Activated gamma-delta T cell treated with anti-CD3 and anti-CD28 coated beads, Interleukin-2, amount 50 U/mL, for 16 hours (primary cell): ENCODE measurements at regions not wholly inside any gene's neighbourhood (a gene's known extent, or its start where the extent isn't known, plus 50 kb on each side); places are given as distances from the start of the nearest gene placed in this dataset.
"Not testable (repeated sequence)": the region's sequence is repeated elsewhere in the genome, so short reads cannot be mapped to it uniquely, and the experiment has no call there.

Experiments used
- DNase-seq: peaks from one replicate; pipeline ENCODE4 v3.0.0-alpha.2; 2020; ENCODE audit warnings: low read depth

GRCh38 chr22:48306785-48307510, 1520.7 kb downstream of the BRD1 start:
- DNase-seq: no peak

- DNase-seq: no peak
These were observed 1521.4 kb downstream of the BRD1 start for GRCh38 chr22:48306284-48306683.

GRCh38 chr22:48305726-48306235, 1521.9 kb downstream of the BRD1 start:
- DNase-seq: no peak

DNA sequence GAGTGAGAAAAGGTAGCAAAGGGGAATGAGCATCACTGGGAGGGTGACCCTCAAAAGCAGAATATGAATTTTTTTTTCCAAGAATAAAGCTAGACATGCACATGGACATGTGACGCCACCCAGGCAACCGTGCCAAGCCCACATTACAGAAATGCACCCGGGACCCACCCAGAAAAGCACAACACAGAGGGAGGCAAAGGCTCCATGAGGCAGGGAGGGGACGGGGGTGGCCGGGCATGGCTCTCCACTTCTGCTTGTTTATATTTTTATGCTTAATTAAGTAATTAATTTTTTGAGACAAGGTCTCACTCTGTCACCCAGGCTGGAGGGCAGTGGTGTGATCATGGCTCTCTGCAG, 1524.3 kb downstream of the BRD1 start:
- DNase-seq: no peak

GRCh38 chr22:48302657-48303368, 1524.9 kb downstream of the BRD1 start:
- no peak for DNase-seq

- no peak for DNase-seq
These were observed 1525.8 kb downstream of the BRD1 start for GRCh38 chr22:48301908-48302307.

- no peak for DNase-seq
These were observed 1526.3 kb downstream of the BRD1 start for GRCh38 chr22:48301421-48301820.

DNA sequence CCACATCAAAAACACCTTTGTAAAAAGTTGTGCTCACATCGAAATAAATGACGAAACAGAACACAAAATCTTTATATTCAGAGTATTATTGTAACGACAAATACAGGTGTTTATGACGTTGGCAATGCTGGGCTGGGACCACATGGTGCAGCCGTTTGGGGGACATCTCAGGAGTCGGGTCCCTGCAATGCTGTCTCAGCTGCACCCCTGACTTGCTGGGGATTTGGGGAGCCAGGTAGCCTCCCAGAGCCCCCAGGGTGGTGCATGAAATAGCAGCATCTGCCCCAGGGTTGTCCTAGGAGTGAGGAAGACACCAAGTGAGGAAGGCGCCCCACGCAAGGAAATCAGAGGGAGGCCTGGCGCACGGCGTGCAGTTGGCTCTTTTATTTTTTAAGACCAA, 1526.8 kb downstream of the BRD1 start:
- no peak for DNase-seq

DNA sequence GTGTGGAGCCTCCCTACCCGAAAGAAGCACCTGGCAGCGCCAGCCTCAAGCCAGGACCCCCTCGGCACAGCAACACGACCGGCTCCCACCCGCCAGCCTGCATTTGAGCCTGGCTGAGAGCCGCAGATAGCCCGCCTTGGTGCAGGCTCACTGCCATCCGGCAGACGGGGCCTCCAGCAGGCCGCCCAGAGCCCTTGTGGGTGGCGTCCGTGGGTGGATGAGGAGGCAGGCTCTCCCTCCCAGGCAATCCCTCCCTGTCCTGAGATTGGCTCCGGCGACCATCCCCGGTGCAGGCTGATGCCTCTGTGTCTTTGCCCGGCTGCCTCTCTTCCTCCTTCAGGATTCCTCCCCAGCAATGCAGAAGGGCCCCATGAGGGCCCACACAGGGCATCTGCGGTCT, 1527.9 kb downstream of the BRD1 start:
- no peak for DNase-seq

DNA sequence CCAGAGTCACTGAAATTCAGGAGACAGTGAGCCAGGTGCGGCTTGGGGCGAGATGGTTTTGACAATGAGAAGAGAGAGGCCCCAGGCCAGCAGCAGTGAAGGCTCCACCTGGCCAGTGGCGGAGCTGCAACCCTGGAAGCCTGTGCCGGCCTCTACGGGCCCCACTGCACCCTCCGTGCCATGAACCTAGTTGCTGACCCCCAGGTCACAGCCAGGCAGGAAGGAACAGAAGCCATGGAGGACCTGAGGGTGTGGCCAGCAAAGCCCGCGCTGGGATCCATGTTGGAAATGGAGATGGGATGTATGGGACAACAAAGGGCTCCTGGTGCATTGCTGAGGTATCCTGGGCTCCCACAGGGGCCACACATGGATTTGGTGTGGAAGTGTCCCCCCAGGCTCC, 1528.5 kb downstream of the BRD1 start:
- no peak for DNase-seq

DNA sequence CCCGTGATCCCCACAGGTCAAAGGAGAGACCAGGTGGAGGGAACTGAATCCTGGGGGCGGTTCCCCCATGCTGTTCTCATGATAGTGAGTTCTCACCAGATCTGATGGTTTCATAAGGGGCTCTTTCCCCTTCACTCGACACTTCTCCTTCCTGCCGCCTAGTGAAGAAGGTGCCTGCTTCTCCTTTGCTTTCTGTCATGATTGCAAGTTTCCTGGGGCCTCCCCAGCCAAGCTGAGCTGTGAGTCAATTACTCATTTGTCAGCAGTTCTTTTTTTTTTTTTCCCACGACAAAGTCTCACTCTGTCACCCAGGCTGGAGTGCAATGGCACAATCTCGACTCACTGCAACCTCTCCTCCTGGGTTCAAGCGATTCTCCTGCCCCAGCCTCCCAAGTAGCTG, 1530.4 kb downstream of the BRD1 start:
- DNase-seq: no peak

- not testable (repeated sequence) for DNase-seq
These were observed 1527.5 kb downstream of the TBC1D22A start for GRCh38 chr22:48289954-48290353.

DNA sequence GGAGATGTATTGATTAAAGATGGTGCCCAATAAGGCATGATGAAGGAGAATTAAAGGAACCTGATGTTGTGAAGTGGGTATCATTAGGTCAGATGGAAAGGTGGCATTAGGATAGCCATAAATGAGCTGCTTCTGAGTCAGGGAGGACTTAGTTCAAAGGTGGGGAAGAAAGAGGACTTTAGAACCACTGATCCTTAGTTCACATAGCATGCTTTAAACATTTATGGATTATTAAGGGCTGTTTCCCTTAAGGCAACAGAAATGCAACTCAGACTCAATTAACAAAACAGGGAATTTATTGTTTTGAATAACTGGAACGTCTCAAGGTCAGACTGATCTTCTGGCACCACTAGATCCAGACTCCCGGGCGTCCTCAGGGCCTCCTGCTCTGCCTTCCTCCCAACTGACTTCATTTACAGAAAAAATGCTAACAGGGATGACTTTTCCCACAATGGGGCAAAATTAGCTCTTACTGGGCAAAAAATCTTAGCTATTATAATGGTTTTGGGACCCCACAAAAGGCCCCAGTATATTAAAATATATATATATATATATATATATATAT, 1526.0 kb downstream of the TBC1D22A start:
- no peak for DNase-seq

GRCh38 chr22:48287031-48287430, 1524.6 kb downstream of the TBC1D22A start:
- DNase-seq: no peak

GRCh38 chr22:48284671-48285070, 1522.2 kb downstream of the TBC1D22A start:
- DNase-seq: no peak

- no peak for DNase-seq
These were observed 1520.4 kb downstream of the TBC1D22A start for GRCh38 chr22:48282804-48283203.

GRCh38 chr22:48279461-48279756, 1517.0 kb downstream of the TBC1D22A start:
- no peak for DNase-seq

DNA sequence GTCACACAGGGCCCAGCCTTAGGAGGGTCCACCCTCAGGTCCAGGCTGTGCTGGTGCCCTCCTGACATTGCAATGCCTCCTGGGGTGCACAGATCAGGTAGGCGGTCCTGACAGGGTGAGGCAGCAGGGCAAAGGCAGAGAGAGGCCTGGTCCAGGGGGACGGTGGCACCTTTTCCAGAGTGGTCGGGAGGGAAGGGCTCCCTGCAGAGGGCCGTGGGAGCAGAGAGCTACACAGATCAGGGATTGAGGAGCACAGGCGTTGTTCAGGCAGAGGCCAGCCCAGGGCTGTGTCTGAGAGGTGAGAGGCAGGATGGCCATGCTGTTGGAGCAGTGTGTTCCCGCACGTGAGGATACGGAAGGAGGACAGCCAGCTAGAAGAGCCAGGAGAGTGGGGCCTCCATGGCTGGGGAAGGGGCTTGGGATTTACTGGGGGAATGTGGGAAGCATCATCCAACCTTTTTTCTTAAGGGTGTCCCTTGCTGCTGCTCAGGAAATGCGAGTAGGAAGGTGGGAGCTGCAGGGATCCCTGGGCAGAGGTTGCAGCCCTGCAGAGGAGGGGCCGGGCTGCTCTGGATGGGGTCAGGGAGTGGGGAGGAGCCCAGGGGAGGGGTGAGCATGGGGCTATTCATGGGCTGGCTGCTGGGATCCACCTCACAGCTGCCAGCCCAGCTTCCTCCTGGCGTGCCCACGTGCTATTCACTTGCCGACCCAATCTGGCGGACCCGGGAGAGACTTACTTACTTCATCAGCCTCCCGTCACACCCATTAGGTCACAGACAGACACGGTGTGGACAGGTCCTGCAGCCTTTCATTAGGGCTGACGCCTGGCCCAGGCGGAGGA, 1516.4 kb downstream of the TBC1D22A start:
- no peak for DNase-seq

DNA sequence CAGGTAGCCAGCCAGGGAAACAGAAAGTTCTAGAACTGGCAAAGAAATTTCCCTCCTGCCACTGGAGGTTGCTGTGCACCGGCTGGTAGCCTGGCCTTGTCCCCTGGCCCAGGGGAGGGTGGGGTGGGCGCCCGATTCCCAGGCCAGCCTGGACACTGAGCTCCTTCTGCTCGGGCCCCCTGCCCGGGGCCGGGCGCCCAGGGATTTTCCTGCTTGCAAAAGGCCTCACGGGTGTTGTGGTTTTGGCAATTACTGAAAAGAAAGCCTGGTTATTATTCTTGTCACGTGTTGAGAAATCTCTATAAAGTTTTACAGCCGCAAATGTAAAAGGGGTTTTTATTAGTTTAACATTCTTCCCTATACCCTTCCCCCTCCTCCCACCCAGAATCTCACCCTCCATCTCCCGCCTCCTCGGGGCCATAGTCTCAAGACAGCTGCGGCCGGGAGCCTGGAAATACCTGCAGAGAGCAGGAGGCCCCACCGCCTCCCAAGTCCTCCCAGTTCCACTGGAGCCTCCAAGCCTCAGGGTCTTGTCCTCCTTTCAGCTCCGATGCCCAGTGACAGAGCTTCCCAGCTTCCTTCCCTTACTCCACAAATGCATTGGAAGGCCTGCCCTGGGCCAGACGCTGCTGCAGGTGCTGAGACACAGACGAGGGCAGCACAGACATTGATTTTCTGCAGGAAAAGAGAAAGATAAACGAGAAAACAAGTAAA, 1515.6 kb downstream of the TBC1D22A start:
- no peak for DNase-seq

- DNase-seq: no peak
These were observed 1514.8 kb downstream of the TBC1D22A start for GRCh38 chr22:48276994-48277867.

DNA sequence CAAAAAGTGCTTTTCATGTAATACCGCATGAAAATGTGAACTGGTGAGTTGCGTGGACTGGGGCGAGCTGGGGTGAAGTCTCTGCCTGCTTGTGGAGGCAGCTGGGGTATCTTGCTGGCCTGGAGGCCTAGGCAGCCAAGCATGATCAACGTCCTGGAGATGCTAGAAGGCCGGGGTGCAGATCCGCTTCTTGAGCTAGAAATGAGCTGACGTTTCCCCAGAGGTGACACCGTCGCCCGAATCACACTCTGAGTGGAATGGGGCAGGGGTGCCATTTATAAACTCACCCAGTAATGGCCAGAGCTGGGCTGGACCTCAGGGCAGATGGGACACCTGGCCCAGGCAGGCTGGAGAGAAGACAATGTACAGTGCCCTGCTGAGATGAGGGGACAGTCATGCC, 1513.0 kb downstream of the TBC1D22A start:
- no peak for DNase-seq
